ENCODE measurements at regions not wholly inside any gene's neighbourhood (a gene's known extent, or its start where the extent isn't known, plus 50 kb on each side); places are given as distances from the start of the nearest gene placed in this dataset.
"Not testable (repeated sequence)": the region's sequence is repeated elsewhere in the genome, so short reads cannot be mapped to it uniquely, and the experiment has no call there.

DNA sequence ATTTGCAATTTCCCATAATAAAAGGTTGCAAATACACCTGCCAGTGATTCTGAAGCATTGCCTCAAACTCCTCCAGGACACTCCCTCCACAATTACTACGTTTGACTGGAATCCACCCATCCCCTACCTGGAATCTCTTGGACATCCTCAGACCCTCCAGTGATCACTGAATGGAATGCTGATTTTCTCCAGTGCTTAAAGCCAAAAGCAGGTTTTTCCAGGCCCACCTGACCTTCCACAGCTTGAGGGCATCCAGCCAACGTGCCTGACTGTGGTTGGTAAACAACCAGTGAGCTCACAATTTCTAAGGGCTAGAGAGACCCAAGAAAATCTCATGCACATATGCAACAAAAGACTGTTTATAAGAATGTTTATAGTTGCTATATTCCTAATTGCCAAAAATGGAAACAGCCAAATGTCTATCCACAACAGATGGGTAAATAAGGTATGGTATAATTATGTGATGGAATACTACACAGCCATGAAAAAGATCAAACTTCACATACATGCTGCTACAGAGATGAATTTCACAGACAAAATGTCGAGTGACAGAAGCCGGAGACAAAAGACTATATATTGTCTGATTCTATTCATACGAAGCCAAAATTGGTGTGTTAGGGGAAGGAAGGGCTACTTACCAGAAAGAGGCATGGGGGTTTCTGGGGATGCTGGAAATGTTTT lies 147.1 kb upstream of the RREB1 start:
- peaks cover 5% of the 10 kb centered on the region; the same call in 1 of the 2 replicates for H3K9me3 ChIP-seq (ENCODE audit: low read length)
- H4K20me1 ChIP-seq (ENCODE audit: insufficient read depth, low read length) = no peaks in the 10 kb centered on the region
- H3K79me2 ChIP-seq (ENCODE audit: insufficient read depth, low read depth, low read length) = no peaks in the 10 kb centered on the region
- no peak for DNase-seq (ENCODE audit: low spot score)
- ChIA-PET POLR2A (no interaction called here), CTCF (ENCODE audit: unreplicated experiment) (no interaction called here)
- no peaks in the 10 kb centered on the region for H3K4me1 ChIP-seq (ENCODE audit: insufficient read depth, low read length, poor library complexity, severe bottlenecking)
- no TSS peak for BruUV-seq (replicated peaks)
- H3K27ac ChIP-seq (ENCODE audit: low read depth, low read length, poor library complexity, severe bottlenecking) = no peak overlapping the region
- no peak overlapping the region for H3K4me3 ChIP-seq (ENCODE audit: low read depth, low read length, poor library complexity, severe bottlenecking)
- no peaks in the 10 kb centered on the region for H3K9me2 ChIP-seq (ENCODE audit: insufficient read depth, low read length)
- H2AFZ ChIP-seq (ENCODE audit: low read length) = no peak overlapping the region
- intact Hi-C loops (cut with micrococcal nuclease; ENCODE audit: unreplicated experiment) = no loop called here
- H3K36me3 ChIP-seq (ENCODE audit: insufficient read depth, low read length) = no peaks in the 10 kb centered on the region
- no peak for TF ChIP-seq EZH2phosphoT487 (IDR thresholded peaks at IDR 0.05; ENCODE audit: borderline replicate concordance, low read depth, low read length)
- TF ChIP-seq, protein P1, sequence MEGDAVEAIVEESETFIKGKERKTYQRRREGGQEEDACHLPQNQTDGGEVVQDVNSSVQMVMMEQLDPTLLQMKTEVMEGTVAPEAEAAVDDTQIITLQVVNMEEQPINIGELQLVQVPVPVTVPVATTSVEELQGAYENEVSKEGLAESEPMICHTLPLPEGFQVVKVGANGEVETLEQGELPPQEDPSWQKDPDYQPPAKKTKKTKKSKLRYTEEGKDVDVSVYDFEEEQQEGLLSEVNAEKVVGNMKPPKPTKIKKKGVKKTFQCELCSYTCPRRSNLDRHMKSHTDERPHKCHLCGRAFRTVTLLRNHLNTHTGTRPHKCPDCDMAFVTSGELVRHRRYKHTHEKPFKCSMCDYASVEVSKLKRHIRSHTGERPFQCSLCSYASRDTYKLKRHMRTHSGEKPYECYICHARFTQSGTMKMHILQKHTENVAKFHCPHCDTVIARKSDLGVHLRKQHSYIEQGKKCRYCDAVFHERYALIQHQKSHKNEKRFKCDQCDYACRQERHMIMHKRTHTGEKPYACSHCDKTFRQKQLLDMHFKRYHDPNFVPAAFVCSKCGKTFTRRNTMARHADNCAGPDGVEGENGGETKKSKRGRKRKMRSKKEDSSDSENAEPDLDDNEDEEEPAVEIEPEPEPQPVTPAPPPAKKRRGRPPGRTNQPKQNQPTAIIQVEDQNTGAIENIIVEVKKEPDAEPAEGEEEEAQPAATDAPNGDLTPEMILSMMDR (conservative IDR thresholded peaks at IDR 0.05; ENCODE audit: low read length) = no peak
- no peak overlapping the region for H3K4me2 ChIP-seq (ENCODE audit: low read length)

DNA sequence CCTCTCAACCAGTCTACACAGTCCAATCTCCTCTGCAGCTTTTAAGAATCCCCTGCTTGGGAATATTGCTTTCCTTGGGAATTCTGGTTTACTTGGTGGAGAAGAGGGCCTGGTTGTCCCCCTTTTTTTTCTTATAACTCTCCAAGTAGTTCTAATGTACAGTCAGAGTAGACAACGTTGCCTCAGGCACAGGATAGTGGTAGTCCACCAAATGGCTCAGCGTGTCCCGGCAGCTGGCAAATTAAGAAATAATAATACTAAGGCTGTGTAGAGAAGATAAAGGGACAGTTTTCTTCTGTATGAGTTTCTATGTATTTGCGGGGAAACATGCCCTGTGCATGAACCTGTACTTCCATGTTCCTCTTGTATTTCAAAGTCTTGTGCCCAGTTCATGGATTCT lies 145.7 kb upstream of the RREB1 start:
- Histone ChIP-seq H3K9me2 (ENCODE audit: insufficient read depth, low read length) (no peaks in the 10 kb centered on the region), H3K27ac (ENCODE audit: low read depth, low read length, poor library complexity, severe bottlenecking) (no peak overlapping the region), H2AFZ (ENCODE audit: low read length) (no peak overlapping the region), H3K4me1 (ENCODE audit: insufficient read depth, low read length, poor library complexity, severe bottlenecking) (no peaks in the 10 kb centered on the region), H4K20me1 (ENCODE audit: insufficient read depth, low read length) (no peaks in the 10 kb centered on the region), H3K4me2 (ENCODE audit: low read length) (no peak overlapping the region), H3K9me3 (ENCODE audit: low read length) (peaks cover 5% of the 10 kb centered on the region; the same call in 1 of the 2 replicates), H3K4me3 (ENCODE audit: low read depth, low read length, poor library complexity, severe bottlenecking) (no peak overlapping the region), H3K79me2 (ENCODE audit: insufficient read depth, low read depth, low read length) (no peaks in the 10 kb centered on the region), H3K36me3 (ENCODE audit: insufficient read depth, low read length) (no peaks in the 10 kb centered on the region)
- CTCF ChIA-PET (ENCODE audit: unreplicated experiment) = no interaction called here
- intact Hi-C loops (cut with micrococcal nuclease; ENCODE audit: unreplicated experiment) = no loop called here
- POLR2A ChIA-PET = interaction anchor here (1.0 kb wide), 1 partner anchor 9 kb away, joined by 3 read pairs; no protein-coding TSS in a partner anchor
- TF ChIP-seq EZH2phosphoT487 (IDR thresholded peaks at IDR 0.05; ENCODE audit: borderline replicate concordance, low read depth, low read length) = no peak
- TF ChIP-seq, protein P1 (conservative IDR thresholded peaks at IDR 0.05; ENCODE audit: low read length) = no peak
- no TSS peak for BruUV-seq (replicated peaks)
- no peak for DNase-seq (ENCODE audit: low spot score)

DNA sequence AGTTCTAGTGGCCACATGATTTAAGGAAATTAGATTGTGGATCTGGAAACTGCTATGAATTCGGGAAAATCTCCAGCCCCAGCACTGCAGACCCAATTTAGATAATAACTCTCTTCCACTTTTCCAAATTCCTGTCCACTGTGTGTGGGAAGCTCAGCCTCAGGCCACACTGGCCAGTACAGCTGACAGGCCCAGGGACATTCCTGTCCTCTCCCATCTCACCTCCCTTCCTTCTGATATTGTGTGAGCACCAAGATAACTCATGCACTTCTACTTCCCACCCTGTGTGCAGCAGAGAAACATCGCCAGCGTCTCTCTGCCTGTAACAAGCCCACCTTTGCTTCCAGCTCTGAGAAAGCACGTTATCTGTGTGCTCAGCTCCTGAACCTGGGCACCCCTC lies 145.1 kb upstream of the RREB1 start:
- H3K36me3 ChIP-seq (ENCODE audit: insufficient read depth, low read length) = no peaks in the 10 kb centered on the region
- no peak overlapping the region for H2AFZ ChIP-seq (ENCODE audit: low read length)
- intact Hi-C loops (cut with micrococcal nuclease; ENCODE audit: unreplicated experiment) = no loop called here
- BruUV-seq (replicated peaks) = no TSS peak
- H3K4me2 ChIP-seq (ENCODE audit: low read length) = no peak overlapping the region
- TF ChIP-seq, protein P1 (conservative IDR thresholded peaks at IDR 0.05; ENCODE audit: low read length) = no peak
- TF ChIP-seq EZH2phosphoT487 (IDR thresholded peaks at IDR 0.05; ENCODE audit: borderline replicate concordance, low read depth, low read length) = no peak
- no peak for DNase-seq (ENCODE audit: low spot score)
- H3K79me2 ChIP-seq (ENCODE audit: insufficient read depth, low read depth, low read length) = no peaks in the 10 kb centered on the region
- no peak overlapping the region for H3K27ac ChIP-seq (ENCODE audit: low read depth, low read length, poor library complexity, severe bottlenecking)
- peaks cover 5% of the 10 kb centered on the region; the same call in 1 of the 2 replicates for H3K9me3 ChIP-seq (ENCODE audit: low read length)
- H3K9me2 ChIP-seq (ENCODE audit: insufficient read depth, low read length) = no peaks in the 10 kb centered on the region
- ChIA-PET POLR2A (interaction anchor here (1.0 kb wide), 1 partner anchor 9 kb away, joined by 3 read pairs; no protein-coding TSS in a partner anchor), CTCF (ENCODE audit: unreplicated experiment) (no interaction called here)
- no peak overlapping the region for H3K4me3 ChIP-seq (ENCODE audit: low read depth, low read length, poor library complexity, severe bottlenecking)
- H3K4me1 ChIP-seq (ENCODE audit: insufficient read depth, low read length, poor library complexity, severe bottlenecking) = no peaks in the 10 kb centered on the region
- H4K20me1 ChIP-seq (ENCODE audit: insufficient read depth, low read length) = no peaks in the 10 kb centered on the region

DNA sequence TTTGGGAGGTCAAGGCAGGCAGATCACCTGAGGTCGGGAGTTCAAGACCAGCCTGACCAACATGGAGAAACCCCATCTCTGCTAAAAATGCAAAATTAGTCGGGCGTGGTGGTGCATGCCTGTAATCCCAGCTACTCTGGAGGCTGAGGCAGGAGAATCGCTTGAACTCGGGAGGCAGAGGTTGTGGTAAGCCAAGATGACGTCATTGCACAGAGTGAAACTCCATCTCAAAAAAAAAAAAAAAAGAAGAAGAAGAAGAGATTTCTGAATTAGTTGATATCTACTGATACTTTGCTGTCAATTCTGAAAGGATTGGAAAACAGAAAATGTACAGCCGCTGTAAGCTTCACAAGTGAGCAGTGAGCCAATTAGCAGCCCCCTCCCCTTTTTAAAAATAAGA lies 144.4 kb upstream of the RREB1 start:
- H3K36me3 ChIP-seq (ENCODE audit: insufficient read depth, low read length); H3K9me3 ChIP-seq (ENCODE audit: low read length); H3K4me1 ChIP-seq (ENCODE audit: insufficient read depth, low read length, poor library complexity, severe bottlenecking); H2AFZ ChIP-seq (ENCODE audit: low read length); H3K4me3 ChIP-seq (ENCODE audit: low read depth, low read length, poor library complexity, severe bottlenecking); H3K9me2 ChIP-seq (ENCODE audit: insufficient read depth, low read length); BruUV-seq (replicated peaks); DNase-seq (ENCODE audit: low spot score); H4K20me1 ChIP-seq (ENCODE audit: insufficient read depth, low read length); H3K4me2 ChIP-seq (ENCODE audit: low read length); intact Hi-C loops (cut with micrococcal nuclease; ENCODE audit: unreplicated experiment); CTCF ChIA-PET (ENCODE audit: unreplicated experiment); H3K79me2 ChIP-seq (ENCODE audit: insufficient read depth, low read depth, low read length); H3K27ac ChIP-seq (ENCODE audit: low read depth, low read length, poor library complexity, severe bottlenecking): not testable (repeated sequence)
- POLR2A ChIA-PET = interaction anchor here (0.7 kb wide), 1 partner anchor 186 kb away, joined by 3 read pairs; no protein-coding TSS in a partner anchor
